Naive B cell (primary cell): ENCODE measurements at regions not wholly inside any gene's neighbourhood (a gene's known extent, or its start where the extent isn't known, plus 50 kb on each side); places are given as distances from the start of the nearest gene placed in this dataset.
"Not testable (repeated sequence)": the region's sequence is repeated elsewhere in the genome, so short reads cannot be mapped to it uniquely, and the experiment has no call there.

ENCODE experiments used
- ATAC-seq, 2 donors: fragments of 150-1000 bp; cut with Tn5 transposase; 2 replicates each; pipeline ENCODE4 v1.10.0; 2021; ENCODE audit warnings: low read depth in 2 of 2, mild to moderate bottlenecking in 2 of 2, moderate library complexity in 2 of 2
- DNase-seq: peaks from one replicate; pipeline ENCODE4 v3.0.0; 2022
- H3K27ac Mint-ChIP-seq, 6 donors: one replicate each; pipeline ENCODE4 v1.8.0; 2020 to 2022; ENCODE audit warnings: mild to moderate bottlenecking in 6 of 6, mixed read lengths in 6 of 6, moderate library complexity in 5 of 6, inconsistent platforms in 2 of 6
- H3K27me3 Mint-ChIP-seq, 3 donors: one replicate each; pipeline ENCODE4 v1.8.0; 2021 to 2022; ENCODE audit warnings: mixed read lengths in 3 of 3, mild to moderate bottlenecking in 1 of 3
- H3K36me3 Mint-ChIP-seq, 2 donors: one replicate each; pipeline ENCODE4 v1.8.0; 2020 to 2022; ENCODE audit warnings: mixed read lengths in 2 of 2, inconsistent platforms in 1 of 2, mild to moderate bottlenecking in 1 of 2
- H3K4me1 Mint-ChIP-seq, 3 donors: one replicate each; pipeline ENCODE4 v1.8.0; 2020 to 2022; ENCODE audit warnings: mixed read lengths in 3 of 3, inconsistent platforms in 1 of 3, mild to moderate bottlenecking in 1 of 3, moderate library complexity in 1 of 3
- H3K4me3 Mint-ChIP-seq, 8 donors: one replicate each; pipeline ENCODE4 v1.8.0; 2020 to 2022; ENCODE audit warnings: mild to moderate bottlenecking in 8 of 8, mixed read lengths in 8 of 8, moderate library complexity in 8 of 8, inconsistent platforms in 2 of 8
- H3K9me3 Mint-ChIP-seq, 7 donors: one replicate each; pipeline ENCODE4 v1.8.0; 2020 to 2022; ENCODE audit warnings: mixed read lengths in 7 of 7, mild to moderate bottlenecking in 5 of 7, inconsistent platforms in 2 of 7, moderate library complexity in 1 of 7

DNA sequence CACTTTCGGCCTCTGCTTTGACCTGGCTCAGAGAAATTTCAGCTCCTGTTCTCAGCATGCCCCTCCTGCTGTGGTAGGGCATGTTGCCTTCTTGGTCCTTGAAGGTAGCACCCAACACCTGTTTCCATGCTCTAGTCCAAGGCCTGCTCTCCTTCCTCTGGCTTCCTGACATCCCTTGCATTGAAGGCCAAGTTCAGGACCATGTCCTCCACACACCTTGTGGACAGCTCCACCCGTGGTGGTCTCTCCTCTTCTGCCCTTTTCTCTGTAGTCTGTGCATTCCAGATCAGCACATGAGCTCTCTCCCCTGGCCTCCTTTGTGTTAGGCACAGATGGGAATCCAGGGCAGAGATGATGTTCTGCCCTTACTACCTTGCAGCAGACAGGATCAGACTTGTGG lies 225.3 kb downstream of the ADAMTS15 start:
- Mint-ChIP-seq H3K4me1 (no peaks in the 10 kb centered on the region), H3K27ac (no peak overlapping the region), H3K27me3 (peaks cover 0 to 9% (median 0%) of the 10 kb centered on the region in 3 donors), H3K36me3 (peaks cover 0 to 2% of the 10 kb centered on the region in 2 donors), H3K4me3 (no peak overlapping the region), H3K9me3 (peaks cover under 1 to 19% (median 4%) of the 10 kb centered on the region in 7 donors)
- ATAC-seq (no peak), DNase-seq (no peak)

DNA sequence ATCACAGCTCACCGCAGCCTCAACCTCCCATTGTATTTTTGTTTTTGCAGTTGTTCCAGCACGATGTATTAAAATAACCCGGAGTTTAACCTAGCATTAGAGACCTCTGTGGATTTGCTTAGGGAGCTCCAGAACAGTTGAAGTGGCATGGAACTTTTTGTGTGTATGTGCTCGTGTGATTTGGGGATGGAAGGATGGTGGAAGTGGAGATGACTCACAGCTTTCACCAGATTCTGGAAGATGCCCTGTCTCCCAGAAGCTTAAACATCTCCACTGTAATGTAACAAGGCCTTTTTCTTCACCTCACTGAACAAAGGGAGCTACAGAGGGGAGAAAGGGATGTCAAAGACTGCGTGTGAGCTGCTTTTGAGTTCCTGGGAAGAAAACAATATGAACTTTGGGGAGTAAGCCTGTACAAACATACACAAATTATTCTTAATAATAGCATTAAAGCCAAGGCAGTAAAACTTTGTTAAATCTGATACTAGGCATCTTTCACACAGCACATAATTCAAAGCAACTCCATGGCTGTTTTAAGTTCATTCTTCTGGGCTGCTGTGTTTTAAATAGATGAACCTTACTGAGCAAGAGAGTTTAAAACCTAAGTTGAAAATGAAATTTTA lies 226.4 kb downstream of the ADAMTS15 start:
- H3K27ac Mint-ChIP-seq = no peak overlapping the region
- DNase-seq (no peak), ATAC-seq (no peak)
- no peaks in the 10 kb centered on the region for H3K4me1 Mint-ChIP-seq
- peaks cover 0 to 10% of the 10 kb centered on the region in 2 donors for H3K36me3 Mint-ChIP-seq
- peaks cover 6 to 30% (median 15%) of the 10 kb centered on the region in 7 donors for H3K9me3 Mint-ChIP-seq
- H3K4me3 Mint-ChIP-seq = no peak overlapping the region
- peaks cover 0 to 9% (median 0%) of the 10 kb centered on the region in 3 donors for H3K27me3 Mint-ChIP-seq

- DNase-seq = no peak
- Mint-ChIP-seq H3K4me3 (no peak overlapping the region), H3K27ac (no peak overlapping the region), H3K27me3 (peaks cover 0 to 9% (median 0%) of the 10 kb centered on the region in 3 donors), H3K36me3 (peaks cover 0 to 10% of the 10 kb centered on the region in 2 donors), H3K4me1 (no peaks in the 10 kb centered on the region), H3K9me3 (peaks cover 6 to 35% (median 17%) of the 10 kb centered on the region in 7 donors)
- ATAC-seq = no peak
Observed at GRCh38 chr11:130675371-130675821, 227.0 kb downstream of the ADAMTS15 start.

DNA sequence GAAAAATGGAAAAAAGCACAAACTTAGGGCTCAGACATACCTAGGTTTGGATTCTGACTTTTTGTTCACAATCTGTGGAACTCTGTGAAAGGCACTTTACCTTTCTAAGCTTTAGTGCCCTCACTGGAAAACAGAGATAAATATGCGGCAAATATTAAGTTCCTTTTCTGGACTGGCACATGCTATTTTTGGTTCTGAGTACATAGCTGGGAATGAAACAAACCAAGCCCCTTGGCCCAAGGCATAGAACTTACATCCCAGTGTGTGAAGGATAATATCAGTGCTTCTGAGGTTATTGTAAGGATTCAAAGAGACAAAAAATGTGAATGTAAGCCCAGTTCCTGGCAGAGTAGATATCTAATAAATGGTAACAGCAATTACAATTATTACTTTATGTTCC lies 227.5 kb downstream of the ADAMTS15 start:
- ATAC-seq (no peak), DNase-seq (no peak)
- Mint-ChIP-seq H3K4me1 (no peaks in the 10 kb centered on the region), H3K9me3 (peaks cover 6 to 40% (median 21%) of the 10 kb centered on the region in 7 donors), H3K36me3 (peaks cover 0 to 10% of the 10 kb centered on the region in 2 donors), H3K4me3 (no peak overlapping the region), H3K27ac (no peak overlapping the region), H3K27me3 (peaks cover 0 to 9% (median 0%) of the 10 kb centered on the region in 3 donors)

GRCh38 chr11:130677486-130678153 lies 229.2 kb downstream of the ADAMTS15 start:
- H3K9me3 Mint-ChIP-seq = peaks cover 6 to 57% (median 28%) of the 10 kb centered on the region in 7 donors
- H3K36me3 Mint-ChIP-seq = peaks cover 0 to 10% of the 10 kb centered on the region in 2 donors
- H3K27me3 Mint-ChIP-seq = peaks cover 0 to 9% (median 0%) of the 10 kb centered on the region in 3 donors
- ATAC-seq (no peak), DNase-seq (no peak)
- H3K4me3 Mint-ChIP-seq = no peak overlapping the region
- H3K4me1 Mint-ChIP-seq = no peaks in the 10 kb centered on the region
- H3K27ac Mint-ChIP-seq = no peak overlapping the region

- peaks cover 0 to 10% of the 10 kb centered on the region in 2 donors for H3K36me3 Mint-ChIP-seq
- H3K9me3 Mint-ChIP-seq = peaks cover 6 to 63% (median 28%) of the 10 kb centered on the region in 7 donors
- no peak for ATAC-seq
- no peak overlapping the region for H3K4me3 Mint-ChIP-seq
- no peak for DNase-seq
- H3K27ac Mint-ChIP-seq = no peak overlapping the region
- no peaks in the 10 kb centered on the region for H3K27me3 Mint-ChIP-seq
- H3K4me1 Mint-ChIP-seq = no peaks in the 10 kb centered on the region
Observed at GRCh38 chr11:130679247-130679646, 230.8 kb downstream of the ADAMTS15 start.

GRCh38 chr11:130682471-130682870 lies 233.8 kb downstream of the SNX19 start:
- not testable (repeated sequence) for DNase-seq, ATAC-seq, H3K27me3 Mint-ChIP-seq, H3K4me1 Mint-ChIP-seq, H3K4me3 Mint-ChIP-seq, H3K27ac Mint-ChIP-seq
- H3K36me3 Mint-ChIP-seq = peaks cover 0 to 10% of the 10 kb centered on the region in 2 donors
- H3K9me3 Mint-ChIP-seq = peaks cover 6 to 54% (median 28%) of the 10 kb centered on the region in 7 donors

GRCh38 chr11:130689222-130689908 lies 226.9 kb downstream of the SNX19 start:
- ATAC-seq (no peak), DNase-seq (no peak)
- Mint-ChIP-seq H3K27ac (no peak overlapping the region), H3K4me1 (no peaks in the 10 kb centered on the region), H3K4me3 (no peak overlapping the region), H3K9me3 (peaks cover 0 to 6% (median 0%) of the 10 kb centered on the region in 7 donors), H3K36me3 (no peaks in the 10 kb centered on the region), H3K27me3 (peaks cover 0 to 14% (median 7%) of the 10 kb centered on the region in 3 donors)

GRCh38 chr11:130691581-130691980 lies 224.7 kb downstream of the SNX19 start:
- Mint-ChIP-seq H3K4me3 (no peak overlapping the region), H3K27ac (no peak overlapping the region), H3K9me3 (peaks cover 0 to 4% (median 0%) of the 10 kb centered on the region in 7 donors), H3K36me3 (no peaks in the 10 kb centered on the region), H3K4me1 (no peaks in the 10 kb centered on the region), H3K27me3 (peaks cover 0 to 14% (median 7%) of the 10 kb centered on the region in 3 donors)
- no peak for DNase-seq
- no peak for ATAC-seq

DNA sequence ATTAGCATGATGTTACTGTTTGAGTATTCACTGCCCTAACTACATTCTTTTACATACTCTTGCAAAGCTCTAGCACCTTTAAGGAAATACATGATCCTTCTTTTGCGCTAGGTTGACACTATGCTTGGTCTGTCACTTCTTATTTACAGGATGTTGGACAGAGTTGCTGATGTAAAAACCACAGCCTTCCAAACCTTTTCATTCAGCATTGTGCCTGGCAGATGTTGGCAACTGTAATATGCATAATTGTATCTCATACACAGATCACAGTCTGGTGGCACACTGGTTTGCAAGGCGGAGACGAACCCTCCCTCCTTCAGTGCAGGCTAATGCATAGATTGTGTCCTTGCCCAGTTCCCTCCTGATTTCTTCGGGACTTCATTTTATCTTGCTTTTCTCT lies 224.1 kb downstream of the SNX19 start:
- H3K36me3 Mint-ChIP-seq = no peaks in the 10 kb centered on the region
- ATAC-seq = no peak
- no peak overlapping the region for H3K4me3 Mint-ChIP-seq
- no peaks in the 10 kb centered on the region for H3K4me1 Mint-ChIP-seq
- H3K9me3 Mint-ChIP-seq = peaks cover 0 to 4% (median 0%) of the 10 kb centered on the region in 7 donors
- peaks cover 0 to 14% (median 7%) of the 10 kb centered on the region in 3 donors for H3K27me3 Mint-ChIP-seq
- H3K27ac Mint-ChIP-seq = peak overlapping the region in 1 of 6 donors; percentile 41
- no peak for DNase-seq

DNA sequence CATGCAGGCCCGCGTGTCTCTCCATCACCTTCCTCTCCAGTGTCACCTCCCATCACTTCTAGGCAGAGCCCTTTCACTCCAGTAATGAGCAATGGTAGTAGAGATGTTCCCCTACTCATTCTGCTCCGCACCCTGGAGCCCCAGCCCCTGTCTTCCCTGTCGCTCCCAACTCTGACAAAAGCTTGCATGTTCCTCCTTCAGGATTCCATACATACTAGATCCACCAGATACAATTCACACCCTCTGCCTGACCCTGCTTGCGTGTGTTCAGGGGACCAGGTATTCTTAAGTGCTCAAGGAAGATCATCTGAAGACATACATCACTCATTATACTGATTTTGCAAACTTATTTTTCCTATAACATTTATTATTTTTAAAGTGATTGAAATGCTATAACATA lies 222.7 kb downstream of the SNX19 start:
- Mint-ChIP-seq H3K27me3 (peaks cover 0 to 14% (median 5%) of the 10 kb centered on the region in 3 donors), H3K4me1 (no peaks in the 10 kb centered on the region), H3K36me3 (no peaks in the 10 kb centered on the region), H3K27ac (no peak overlapping the region), H3K9me3 (peaks cover 0 to 4% (median 0%) of the 10 kb centered on the region in 7 donors), H3K4me3 (no peak overlapping the region)
- no peak for ATAC-seq
- DNase-seq = no peak

GRCh38 chr11:130694488-130695045 lies 221.7 kb downstream of the SNX19 start:
- H3K4me1 Mint-ChIP-seq = no peaks in the 10 kb centered on the region

DNA sequence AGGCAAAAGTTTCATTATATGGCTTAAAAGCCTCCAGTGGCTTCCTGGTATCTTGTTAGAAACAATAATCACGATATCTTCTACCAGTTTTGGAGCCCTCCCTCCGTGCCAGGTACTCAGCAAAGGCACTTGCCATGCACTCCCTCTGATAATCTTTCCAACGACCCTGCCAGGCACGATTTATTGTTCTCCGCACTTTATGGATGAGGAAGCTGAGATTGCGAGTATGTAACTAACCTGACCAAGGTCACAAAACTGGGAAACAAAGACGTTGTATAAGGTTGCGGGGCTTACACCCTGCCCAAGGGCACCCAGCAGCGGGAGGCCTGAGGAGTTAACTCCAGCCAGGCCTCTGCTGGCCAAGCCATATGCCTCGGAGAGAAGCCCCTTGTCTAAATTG lies 218.1 kb downstream of the SNX19 start:
- no peak overlapping the region for H3K4me3 Mint-ChIP-seq
- H3K4me1 Mint-ChIP-seq = no peaks in the 10 kb centered on the region

More at GRCh38 chr11:130694488-130695045, 221.7 kb downstream of the SNX19 start:
- H3K27me3 Mint-ChIP-seq = peaks cover 0 to 14% (median 0%) of the 10 kb centered on the region in 3 donors
- H3K9me3 Mint-ChIP-seq = peaks cover 0 to 2% (median 0%) of the 10 kb centered on the region in 7 donors
- DNase-seq (no peak), ATAC-seq (no peak)
- no peak overlapping the region for H3K4me3 Mint-ChIP-seq
- no peaks in the 10 kb centered on the region for H3K36me3 Mint-ChIP-seq
- peak overlapping the region in 1 of 6 donors; percentile 28 for H3K27ac Mint-ChIP-seq

More for the DNA sequence above, 218.1 kb downstream of the SNX19 start:
- no peak overlapping the region for H3K27ac Mint-ChIP-seq
- DNase-seq (no peak), ATAC-seq (no peak)
- peaks cover 0 to 6% (median under 1%) of the 10 kb centered on the region in 7 donors for H3K9me3 Mint-ChIP-seq
- peaks cover 0 to 7% (median 6%) of the 10 kb centered on the region in 3 donors for H3K27me3 Mint-ChIP-seq
- no peaks in the 10 kb centered on the region for H3K36me3 Mint-ChIP-seq
